ENCODE measurements at regions not wholly inside any gene's neighbourhood (a gene's known extent, or its start where the extent isn't known, plus 50 kb on each side); places are given as distances from the start of the nearest gene placed in this dataset.
"Not testable (repeated sequence)": the region's sequence is repeated elsewhere in the genome, so short reads cannot be mapped to it uniquely, and the experiment has no call there.

DNA sequence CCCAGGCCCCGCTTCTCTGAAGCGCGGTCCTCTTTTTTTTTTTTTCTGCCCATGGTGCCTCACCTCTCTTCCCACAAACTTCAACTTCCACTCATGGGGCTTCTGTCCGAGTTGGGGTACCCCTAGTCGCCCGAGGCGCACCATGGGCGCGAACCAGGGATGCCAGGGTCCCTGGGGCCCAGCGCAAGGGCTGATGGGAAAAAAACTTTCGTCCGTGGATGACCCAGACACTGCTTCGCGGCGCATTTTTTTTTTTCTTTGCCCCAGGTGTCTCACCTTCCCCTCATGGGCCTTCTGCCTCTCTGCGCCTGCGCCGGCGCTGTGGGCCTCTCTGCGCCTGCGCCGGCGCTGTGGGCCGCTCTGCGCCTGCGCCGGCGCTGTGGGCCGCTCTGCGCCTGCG lies 1268.8 kb downstream of the FOXD4L5 start:
- not testable (repeated sequence) for DNase-seq

DNA sequence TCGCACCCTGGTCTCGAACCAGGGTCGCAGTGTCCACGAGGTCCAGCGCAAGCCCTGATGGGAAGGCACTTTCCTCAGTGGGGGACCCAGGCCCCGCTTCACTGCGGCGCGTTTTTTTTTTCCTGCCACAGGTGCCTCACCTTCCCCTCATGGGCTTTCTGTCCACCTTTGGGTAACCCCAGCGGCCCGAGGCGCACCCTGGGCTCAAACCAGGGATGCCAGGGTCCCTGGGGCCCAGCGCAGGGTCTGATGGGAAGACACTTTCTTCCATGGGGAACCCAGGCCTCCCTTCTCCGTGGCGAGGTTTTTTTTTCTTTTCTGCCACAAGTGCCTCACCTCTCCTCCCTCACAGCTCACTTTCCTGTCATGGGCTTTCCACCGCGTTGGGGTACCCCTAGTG lies 1269.9 kb downstream of the FOXD4L5 start:
- no peak for DNase-seq

DNA sequence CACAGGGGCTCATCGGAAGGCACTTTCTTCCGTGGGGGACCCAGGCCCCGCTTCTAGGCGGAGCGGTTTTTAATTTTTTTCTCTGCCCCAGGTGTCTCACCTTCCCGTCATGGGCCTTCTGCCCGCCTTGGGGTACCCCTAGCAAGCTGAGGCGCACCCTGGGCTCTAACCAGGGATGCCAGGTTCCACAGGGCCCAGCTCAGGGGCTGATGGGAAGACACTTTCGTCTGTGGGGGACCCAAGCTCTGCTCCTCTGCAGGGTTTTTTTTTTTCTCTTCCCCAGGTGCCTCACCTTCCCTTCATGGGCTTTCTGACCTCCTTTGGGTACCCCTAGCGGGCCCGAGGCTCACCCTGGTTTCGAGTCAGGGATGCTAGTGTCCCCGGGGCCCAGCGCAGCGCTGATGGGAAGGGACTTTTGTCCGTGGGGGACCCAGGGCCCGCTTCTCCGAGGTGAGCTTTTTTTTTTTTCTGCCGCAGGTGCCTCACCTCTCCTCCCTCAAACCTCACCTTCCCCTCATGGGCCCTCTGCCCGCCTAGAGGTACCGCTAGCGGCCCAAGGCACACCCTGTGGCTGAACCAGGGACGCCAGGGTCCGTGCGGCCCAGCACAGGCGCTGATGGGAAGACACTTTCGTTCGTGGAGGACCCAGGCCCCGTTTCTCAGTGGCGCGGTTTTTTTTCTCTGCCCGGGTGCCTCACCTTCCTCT lies 1270.5 kb downstream of the FOXD4L5 start:
- DNase-seq: not testable (repeated sequence)

DNA sequence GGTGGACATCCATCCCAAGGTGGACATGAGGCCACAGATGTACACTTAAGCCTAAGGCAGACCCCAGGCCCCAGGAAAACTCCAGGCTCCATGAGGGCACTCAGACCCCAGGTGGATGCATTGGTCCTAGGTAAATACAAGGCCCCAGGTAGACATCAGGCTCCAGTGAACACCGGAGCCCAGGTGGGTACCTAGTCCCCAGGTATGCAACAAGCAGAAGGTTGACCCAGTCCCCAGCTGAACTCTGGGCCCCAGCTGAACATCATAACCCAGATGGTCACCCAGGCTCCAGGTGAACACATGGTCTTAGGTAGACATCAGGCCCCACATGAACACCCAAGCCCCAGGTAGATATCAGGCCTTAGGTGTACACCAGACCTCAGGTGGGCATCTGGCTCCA lies 1271.9 kb downstream of the FOXD4L5 start:
- DNase-seq: not testable (repeated sequence)

DNA sequence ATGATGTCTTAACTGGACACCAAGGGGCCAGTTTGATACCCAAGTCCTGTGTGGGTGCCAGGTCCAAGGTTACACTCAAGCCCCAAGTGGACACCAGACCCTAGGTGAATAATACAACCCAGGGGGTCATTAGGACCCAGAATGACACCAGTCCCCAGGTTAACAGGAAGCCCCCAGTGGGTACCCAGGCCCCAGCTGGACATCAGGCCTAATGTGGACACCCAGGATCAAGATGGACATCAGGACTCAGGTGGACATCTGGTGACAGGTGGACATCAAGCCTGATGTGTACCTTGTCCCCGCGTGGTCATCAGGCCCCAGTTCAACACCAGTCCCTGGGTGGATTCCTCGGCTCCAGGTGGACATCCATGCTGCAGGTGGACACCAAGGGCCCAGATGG lies 1273.0 kb downstream of the FOXD4L5 start:
- not testable (repeated sequence) for DNase-seq

DNA sequence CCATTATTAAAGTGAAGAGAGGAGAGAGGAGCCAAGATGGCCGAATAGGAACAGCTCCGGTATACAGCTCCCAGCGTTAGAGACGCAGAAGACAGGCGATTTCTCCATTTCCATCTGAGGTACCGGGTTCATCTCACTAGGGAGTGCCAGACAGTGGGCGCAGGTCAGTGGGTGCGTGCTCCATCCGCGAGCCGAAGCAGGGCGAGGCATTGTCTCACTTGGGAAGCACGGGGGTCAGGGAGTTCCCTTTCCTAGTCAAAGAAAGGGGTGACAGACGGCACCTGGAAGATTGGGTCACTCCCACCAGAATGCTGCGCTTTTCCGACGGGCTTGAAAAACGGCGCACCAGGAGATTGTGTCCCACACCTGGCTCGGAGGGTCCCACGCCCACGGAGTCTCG lies 1305.3 kb downstream of the FOXD4L5 start:
- not testable (repeated sequence) for DNase-seq

All from activated CD4-positive, alpha-beta T cell treated with anti-CD3 and anti-CD28 coated beads for 48 hours (primary cell).